ENCODE measurements at regions not wholly inside any gene's neighbourhood (a gene's known extent, or its start where the extent isn't known, plus 50 kb on each side); places are given as distances from the start of the nearest gene placed in this dataset.

DNA sequence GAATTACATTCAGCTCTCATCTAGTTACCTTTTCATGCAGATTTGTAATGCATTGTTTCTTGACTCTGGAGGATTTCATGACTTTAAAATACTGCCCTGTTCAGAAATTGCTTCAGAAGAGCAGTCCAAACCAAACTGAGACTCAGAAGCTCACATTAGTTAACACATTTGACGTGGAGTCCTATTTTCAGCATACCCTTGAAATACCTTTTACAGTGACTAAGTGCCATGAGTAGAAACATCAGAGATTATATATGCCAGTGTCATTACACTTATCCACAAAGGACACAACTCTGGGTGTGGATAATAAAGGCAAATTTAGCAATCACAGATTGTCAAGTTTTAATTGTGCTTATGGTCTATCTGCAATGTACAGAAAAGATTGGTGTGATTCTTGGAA, 459.6 kb downstream of the FRK start (continued):
- TF ChIP-seq, protein P1, sequence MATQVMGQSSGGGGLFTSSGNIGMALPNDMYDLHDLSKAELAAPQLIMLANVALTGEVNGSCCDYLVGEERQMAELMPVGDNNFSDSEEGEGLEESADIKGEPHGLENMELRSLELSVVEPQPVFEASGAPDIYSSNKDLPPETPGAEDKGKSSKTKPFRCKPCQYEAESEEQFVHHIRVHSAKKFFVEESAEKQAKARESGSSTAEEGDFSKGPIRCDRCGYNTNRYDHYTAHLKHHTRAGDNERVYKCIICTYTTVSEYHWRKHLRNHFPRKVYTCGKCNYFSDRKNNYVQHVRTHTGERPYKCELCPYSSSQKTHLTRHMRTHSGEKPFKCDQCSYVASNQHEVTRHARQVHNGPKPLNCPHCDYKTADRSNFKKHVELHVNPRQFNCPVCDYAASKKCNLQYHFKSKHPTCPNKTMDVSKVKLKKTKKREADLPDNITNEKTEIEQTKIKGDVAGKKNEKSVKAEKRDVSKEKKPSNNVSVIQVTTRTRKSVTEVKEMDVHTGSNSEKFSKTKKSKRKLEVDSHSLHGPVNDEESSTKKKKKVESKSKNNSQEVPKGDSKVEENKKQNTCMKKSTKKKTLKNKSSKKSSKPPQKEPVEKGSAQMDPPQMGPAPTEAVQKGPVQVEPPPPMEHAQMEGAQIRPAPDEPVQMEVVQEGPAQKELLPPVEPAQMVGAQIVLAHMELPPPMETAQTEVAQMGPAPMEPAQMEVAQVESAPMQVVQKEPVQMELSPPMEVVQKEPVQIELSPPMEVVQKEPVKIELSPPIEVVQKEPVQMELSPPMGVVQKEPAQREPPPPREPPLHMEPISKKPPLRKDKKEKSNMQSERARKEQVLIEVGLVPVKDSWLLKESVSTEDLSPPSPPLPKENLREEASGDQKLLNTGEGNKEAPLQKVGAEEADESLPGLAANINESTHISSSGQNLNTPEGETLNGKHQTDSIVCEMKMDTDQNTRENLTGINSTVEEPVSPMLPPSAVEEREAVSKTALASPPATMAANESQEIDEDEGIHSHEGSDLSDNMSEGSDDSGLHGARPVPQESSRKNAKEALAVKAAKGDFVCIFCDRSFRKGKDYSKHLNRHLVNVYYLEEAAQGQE (IDR thresholded peaks at IDR 0.05; ENCODE audit: low read depth): no peak
- TF ChIP-seq, protein P2, sequence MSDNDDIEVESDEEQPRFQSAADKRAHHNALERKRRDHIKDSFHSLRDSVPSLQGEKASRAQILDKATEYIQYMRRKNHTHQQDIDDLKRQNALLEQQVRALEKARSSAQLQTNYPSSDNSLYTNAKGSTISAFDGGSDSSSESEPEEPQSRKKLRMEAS (IDR thresholded peaks at IDR 0.05): no peak

DNA sequence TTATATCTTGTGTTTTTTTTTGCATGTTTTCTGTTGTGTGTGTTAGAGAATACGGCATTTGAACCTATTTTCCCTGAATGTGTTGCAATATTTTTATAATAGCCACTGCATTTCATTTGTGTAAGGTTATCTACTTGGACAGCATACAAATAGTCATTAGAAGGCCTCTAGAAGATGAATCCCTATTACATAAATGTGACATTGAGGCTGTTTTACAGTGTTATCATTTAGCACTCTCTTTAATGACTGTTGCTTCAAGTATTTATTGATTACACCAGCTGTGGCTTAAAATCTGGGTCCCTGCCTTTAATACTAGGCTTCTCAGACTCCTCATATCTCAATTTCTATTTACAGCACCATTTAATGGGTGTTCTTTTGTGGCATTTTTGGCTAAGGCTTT, 465.8 kb downstream of the FRK start:
- no peaks in the 10 kb centered on the region for H3K79me2 ChIP-seq (ENCODE audit: insufficient read depth, low read length)
- TF ChIP-seq YY1 (IDR thresholded peaks at IDR 0.05; ENCODE audit: extremely low read depth, insufficient replicate concordance, low read depth, low read length) (no peak), EGR1 (IDR thresholded peaks at IDR 0.05; ENCODE audit: low read depth) (no peak), CEBPB (IDR thresholded peaks at IDR 0.05; ENCODE audit: low read depth) (no peak), SRF (IDR thresholded peaks at IDR 0.05; ENCODE audit: low read depth) (no peak), TCF7L2 (IDR thresholded peaks at IDR 0.05; ENCODE audit: borderline replicate concordance, extremely low read depth, insufficient read depth, insufficient read length) (no peak), CBX3 (IDR thresholded peaks at IDR 0.05; ENCODE audit: low read depth) (no peak), POLR2A (IDR thresholded peaks at IDR 0.05; ENCODE audit: borderline replicate concordance, extremely low read depth, insufficient read depth, insufficient read length) (no peak), JUND (IDR thresholded peaks at IDR 0.05) (no peak), ELF1 (IDR thresholded peaks at IDR 0.05; ENCODE audit: borderline replicate concordance, low read depth) (no peak), RAD21 (IDR thresholded peaks at IDR 0.05; ENCODE audit: low read depth) (no peak), SP1 (IDR thresholded peaks at IDR 0.05; ENCODE audit: low read depth) (no peak), EZH2phosphoT487 (IDR thresholded peaks at IDR 0.05; ENCODE audit: borderline replicate concordance) (no peak), FOSL1 (IDR thresholded peaks at IDR 0.05; ENCODE audit: low read depth) (no peak), EZH2 (IDR thresholded peaks at IDR 0.05) (no peak)
- TF ChIP-seq, protein P2 (IDR thresholded peaks at IDR 0.05): no peak
- TF ChIP-seq, protein P3, sequence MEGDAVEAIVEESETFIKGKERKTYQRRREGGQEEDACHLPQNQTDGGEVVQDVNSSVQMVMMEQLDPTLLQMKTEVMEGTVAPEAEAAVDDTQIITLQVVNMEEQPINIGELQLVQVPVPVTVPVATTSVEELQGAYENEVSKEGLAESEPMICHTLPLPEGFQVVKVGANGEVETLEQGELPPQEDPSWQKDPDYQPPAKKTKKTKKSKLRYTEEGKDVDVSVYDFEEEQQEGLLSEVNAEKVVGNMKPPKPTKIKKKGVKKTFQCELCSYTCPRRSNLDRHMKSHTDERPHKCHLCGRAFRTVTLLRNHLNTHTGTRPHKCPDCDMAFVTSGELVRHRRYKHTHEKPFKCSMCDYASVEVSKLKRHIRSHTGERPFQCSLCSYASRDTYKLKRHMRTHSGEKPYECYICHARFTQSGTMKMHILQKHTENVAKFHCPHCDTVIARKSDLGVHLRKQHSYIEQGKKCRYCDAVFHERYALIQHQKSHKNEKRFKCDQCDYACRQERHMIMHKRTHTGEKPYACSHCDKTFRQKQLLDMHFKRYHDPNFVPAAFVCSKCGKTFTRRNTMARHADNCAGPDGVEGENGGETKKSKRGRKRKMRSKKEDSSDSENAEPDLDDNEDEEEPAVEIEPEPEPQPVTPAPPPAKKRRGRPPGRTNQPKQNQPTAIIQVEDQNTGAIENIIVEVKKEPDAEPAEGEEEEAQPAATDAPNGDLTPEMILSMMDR (IDR thresholded peaks at IDR 0.05 in 2 of 3, conservative IDR thresholded peaks at IDR 0.05 in 1 of 3; ENCODE audit: borderline replicate concordance in 1 of 3, insufficient read depth in 1 of 3, low read depth in 2 of 3, low read length in 2 of 3): no peak
- TF ChIP-seq, protein P4, sequence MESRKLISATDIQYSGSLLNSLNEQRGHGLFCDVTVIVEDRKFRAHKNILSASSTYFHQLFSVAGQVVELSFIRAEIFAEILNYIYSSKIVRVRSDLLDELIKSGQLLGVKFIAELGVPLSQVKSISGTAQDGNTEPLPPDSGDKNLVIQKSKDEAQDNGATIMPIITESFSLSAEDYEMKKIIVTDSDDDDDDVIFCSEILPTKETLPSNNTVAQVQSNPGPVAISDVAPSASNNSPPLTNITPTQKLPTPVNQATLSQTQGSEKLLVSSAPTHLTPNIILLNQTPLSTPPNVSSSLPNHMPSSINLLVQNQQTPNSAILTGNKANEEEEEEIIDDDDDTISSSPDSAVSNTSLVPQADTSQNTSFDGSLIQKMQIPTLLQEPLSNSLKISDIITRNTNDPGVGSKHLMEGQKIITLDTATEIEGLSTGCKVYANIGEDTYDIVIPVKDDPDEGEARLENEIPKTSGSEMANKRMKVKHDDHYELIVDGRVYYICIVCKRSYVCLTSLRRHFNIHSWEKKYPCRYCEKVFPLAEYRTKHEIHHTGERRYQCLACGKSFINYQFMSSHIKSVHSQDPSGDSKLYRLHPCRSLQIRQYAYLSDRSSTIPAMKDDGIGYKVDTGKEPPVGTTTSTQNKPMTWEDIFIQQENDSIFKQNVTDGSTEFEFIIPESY (IDR thresholded peaks at IDR 0.05; ENCODE audit: extremely low read depth, insufficient replicate concordance, low read length): no peak
- TF ChIP-seq, protein P5, sequence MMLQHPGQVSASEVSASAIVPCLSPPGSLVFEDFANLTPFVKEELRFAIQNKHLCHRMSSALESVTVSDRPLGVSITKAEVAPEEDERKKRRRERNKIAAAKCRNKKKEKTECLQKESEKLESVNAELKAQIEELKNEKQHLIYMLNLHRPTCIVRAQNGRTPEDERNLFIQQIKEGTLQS (IDR thresholded peaks at IDR 0.05): no peak
- RAD21 ChIA-PET (ENCODE audit: low non-redundant PET in 1 of 2, low total read pairs in 2 of 2, uncharacterized antibody in 2 of 2, unreplicated experiment in 2 of 2): no interaction called here
- BruUV-seq (replicated peaks): no TSS peak
- H2AFZ ChIP-seq (ENCODE audit: low read depth, low read length, poor library complexity, severe bottlenecking): no peak overlapping the region
- no peaks in the 10 kb centered on the region; the same call in 1 of the 2 replicates for H3K9me2 ChIP-seq (ENCODE audit: insufficient read depth)
- no peak overlapping the region for H3K9ac ChIP-seq (ENCODE audit: low read length)
- ATAC-seq (no peak), DNase-seq (ENCODE audit: low read depth, low spot score) (no peak)
- H3K27ac ChIP-seq (ENCODE audit: low read depth, low read length): no peak overlapping the region
- intact Hi-C loops (cut with micrococcal nuclease): no loop called here
- no peaks in the 10 kb centered on the region for H4K20me1 ChIP-seq (ENCODE audit: insufficient read depth)
- POLR2A ChIA-PET: no interaction called here
- H3K9me3 ChIP-seq (ENCODE audit: control insufficient read depth in 1 of 2, insufficient read depth in 1 of 2, low read depth in 1 of 2, low read length in 2 of 2): no peaks in the 10 kb centered on the region
- peaks cover 8% of the 10 kb centered on the region for H3K27me3 ChIP-seq (ENCODE audit: insufficient read depth, low read length)
- no peak overlapping the region for H3K4me3 ChIP-seq (replicated peaks in 1 of 2; ENCODE audit: low read depth in 1 of 2, low read length in 2 of 2)
- H3K4me1 ChIP-seq (ENCODE audit: control insufficient read depth in 1 of 2, insufficient read depth in 2 of 2, low read length in 2 of 2): no peaks in the 10 kb centered on the region
- CTCF ChIA-PET: no interaction called here
- H3K36me3 ChIP-seq (ENCODE audit: control insufficient read depth in 1 of 2, insufficient read depth in 2 of 2, low read length in 2 of 2): no peaks in the 10 kb centered on the region
- no peak overlapping the region for H3K4me2 ChIP-seq (ENCODE audit: low read length)
